PFSK-1 (cell line): ENCODE measurements at regions not wholly inside any gene's neighbourhood (a gene's known extent, or its start where the extent isn't known, plus 50 kb on each side); places are given as distances from the start of the nearest gene placed in this dataset.

Source experiments
- FOXP2 ChIP-seq: optimal IDR thresholded peaks from 2 replicates; pipeline ENCODE3; 2011; ENCODE audit warnings: borderline replicate concordance, control low read depth, inconsistent platforms; ENCODE audit not compliant: insufficient read depth; ENCODE audit errors: extremely low read length, extremely low read depth
- POLR2AphosphoS5 ChIP-seq: IDR thresholded peaks from 2 replicates; pipeline ENCODE4 v1.6.1; 2012; ENCODE audit warnings: low read depth, mild to moderate bottlenecking, control low read depth, low read length, moderate library complexity
- REST ChIP-seq, 2 experiments: IDR thresholded peaks; 2 replicates each; pipeline versions ENCODE4 v1.6.1 to v1.8.0; 2011 to 2012; ENCODE audit warnings: low read depth in 2 of 2, low read length in 2 of 2, control low read depth in 1 of 2, inconsistent platforms in 1 of 2, mild to moderate bottlenecking in 1 of 2, moderate library complexity in 1 of 2; ENCODE audit not compliant: insufficient read depth in 1 of 2
- SIN3A ChIP-seq: IDR thresholded peaks from 2 replicates; pipeline ENCODE4 v1.6.1; 2012; ENCODE audit warnings: mild to moderate bottlenecking, low read length, moderate library complexity, borderline replicate concordance; ENCODE audit not compliant: insufficient read depth
- TAF1 ChIP-seq: IDR thresholded peaks from 2 replicates; pipeline ENCODE4 v1.6.1; 2012; ENCODE audit warnings: low read length, control low read depth, borderline replicate concordance; ENCODE audit not compliant: insufficient read depth

- TF ChIP-seq FOXP2 (no peak), REST (IDR thresholded peaks at IDR 0.05; ENCODE audit: insufficient read depth in 1 of 2, low read depth in 2 of 2, low read length in 2 of 2) (no peak), TAF1 (no peak), SIN3A (no peak), POLR2AphosphoS5 (no peak)
These were observed 322.3 kb upstream of the FAR2 start for GRCh38 chr12:28826766-28827165.

- no peak for TF ChIP-seq REST (IDR thresholded peaks at IDR 0.05; ENCODE audit: insufficient read depth in 1 of 2, low read depth in 2 of 2, low read length in 2 of 2)
- TF ChIP-seq POLR2AphosphoS5: no peak
- no peak for TF ChIP-seq TAF1
- no peak for TF ChIP-seq FOXP2
- TF ChIP-seq SIN3A: no peak
These were observed 321.2 kb upstream of the FAR2 start for GRCh38 chr12:28827861-28828260.

- TF ChIP-seq TAF1 (no peak), SIN3A (no peak), REST (IDR thresholded peaks at IDR 0.05; ENCODE audit: insufficient read depth in 1 of 2, low read depth in 2 of 2, low read length in 2 of 2) (no peak), FOXP2 (no peak), POLR2AphosphoS5 (no peak)
These were observed 320.8 kb upstream of the FAR2 start for GRCh38 chr12:28828318-28828717.

GRCh38 chr12:28830491-28830890 is 318.6 kb upstream of the FAR2 start:
- TF ChIP-seq FOXP2 (no peak), POLR2AphosphoS5 (no peak), SIN3A (no peak), REST (IDR thresholded peaks at IDR 0.05; ENCODE audit: insufficient read depth in 1 of 2, low read depth in 2 of 2, low read length in 2 of 2) (no peak), TAF1 (no peak)

- TF ChIP-seq FOXP2 (no peak), TAF1 (no peak), SIN3A (no peak), REST (IDR thresholded peaks at IDR 0.05; ENCODE audit: insufficient read depth in 1 of 2, low read depth in 2 of 2, low read length in 2 of 2) (no peak), POLR2AphosphoS5 (no peak)
These were observed 304.4 kb upstream of the FAR2 start for GRCh38 chr12:28844718-28845117.
